ENCODE measurements at regions not wholly inside any gene's neighbourhood (a gene's known extent, or its start where the extent isn't known, plus 50 kb on each side); places are given as distances from the start of the nearest gene placed in this dataset.
"Not testable (repeated sequence)": the region's sequence is repeated elsewhere in the genome, so short reads cannot be mapped to it uniquely, and the experiment has no call there.

- no peak for ATAC-seq (ENCODE audit: poor library complexity)
- intact Hi-C loops (cut with DNase I), result no loop called here
Observed at GRCh38 chr7:9302436-9302835, 869.0 kb downstream of the NXPH1 start.

GRCh38 chr7:9307131-9307530, 873.7 kb downstream of the NXPH1 start:
- ATAC-seq (ENCODE audit: poor library complexity) (no peak), DNase-seq (no peak)
- intact Hi-C loops (cut with DNase I), result no loop called here

More at GRCh38 chr7:9302436-9302835, 869.0 kb downstream of the NXPH1 start:
- DNase-seq, result no peak

- no peak for ATAC-seq (ENCODE audit: poor library complexity)
- intact Hi-C loops (cut with DNase I), result no loop called here
Observed at GRCh38 chr7:9324513-9324912, 891.1 kb downstream of the NXPH1 start.

GRCh38 chr7:9328296-9328695, 894.9 kb downstream of the NXPH1 start:
- ATAC-seq (ENCODE audit: poor library complexity), result no peak
- intact Hi-C loops (cut with DNase I), result no loop called here
- no peak for DNase-seq

More at GRCh38 chr7:9324513-9324912, 891.1 kb downstream of the NXPH1 start:
- no peak for DNase-seq

GRCh38 chr7:9349625-9350024, 916.2 kb downstream of the NXPH1 start:
- intact Hi-C loops (cut with DNase I), result no loop called here
- DNase-seq, result no peak

GRCh38 chr7:9391221-9391620, 957.8 kb downstream of the NXPH1 start:
- no peak for DNase-seq
- intact Hi-C loops (cut with DNase I), result no loop called here
- no peak for ATAC-seq (ENCODE audit: poor library complexity)

More at GRCh38 chr7:9349625-9350024, 916.2 kb downstream of the NXPH1 start:
- no peak for ATAC-seq (ENCODE audit: poor library complexity)

- no peak for ATAC-seq (ENCODE audit: poor library complexity)
Observed at GRCh38 chr7:9391984-9392383, 958.6 kb downstream of the NXPH1 start.

GRCh38 chr7:9404386-9404785, 971.0 kb downstream of the NXPH1 start:
- DNase-seq; intact Hi-C loops (cut with DNase I); ATAC-seq (ENCODE audit: poor library complexity): not testable (repeated sequence)

More at GRCh38 chr7:9391984-9392383, 958.6 kb downstream of the NXPH1 start:
- intact Hi-C loops (cut with DNase I), result no loop called here
- DNase-seq, result no peak

GRCh38 chr7:9407816-9408215, 974.4 kb downstream of the NXPH1 start:
- no peak for DNase-seq
- ATAC-seq (ENCODE audit: poor library complexity), result no peak
- intact Hi-C loops (cut with DNase I), result no loop called here

- ATAC-seq (ENCODE audit: poor library complexity) (no peak), DNase-seq (no peak)
- intact Hi-C loops (cut with DNase I), result no loop called here
Observed at GRCh38 chr7:9453521-9453920, 1020.1 kb downstream of the NXPH1 start.

GRCh38 chr7:9488555-9488954, 1055.1 kb downstream of the NXPH1 start:
- ATAC-seq (ENCODE audit: poor library complexity) (no peak), DNase-seq (no peak)
- intact Hi-C loops (cut with DNase I), result no loop called here

- intact Hi-C loops (cut with DNase I), result no loop called here
- DNase-seq, result no peak
- ATAC-seq (ENCODE audit: poor library complexity), result no peak
Observed at GRCh38 chr7:9498303-9498702, 1064.9 kb downstream of the NXPH1 start.

GRCh38 chr7:9502269-9502668, 1068.9 kb downstream of the NXPH1 start:
- DNase-seq (no peak), ATAC-seq (ENCODE audit: poor library complexity) (no peak)
- intact Hi-C loops (cut with DNase I), result no loop called here

- no peak for DNase-seq
- no peak for ATAC-seq (ENCODE audit: poor library complexity)
- intact Hi-C loops (cut with DNase I), result no loop called here
Observed at GRCh38 chr7:9504678-9505077, 1071.3 kb downstream of the NXPH1 start.

GRCh38 chr7:9505516-9505915, 1072.1 kb downstream of the NXPH1 start:
- DNase-seq (no peak), ATAC-seq (ENCODE audit: poor library complexity) (no peak)
- intact Hi-C loops (cut with DNase I), result no loop called here

- no peak for ATAC-seq (ENCODE audit: poor library complexity)
- intact Hi-C loops (cut with DNase I), result no loop called here
- DNase-seq, result no peak
Observed at GRCh38 chr7:9507290-9507689, 1073.9 kb downstream of the NXPH1 start.

GRCh38 chr7:9516662-9517061, 1083.3 kb downstream of the NXPH1 start:
- DNase-seq (no peak), ATAC-seq (ENCODE audit: poor library complexity) (no peak)
- intact Hi-C loops (cut with DNase I), result no loop called here

GRCh38 chr7:9523579-9523978, 1090.2 kb downstream of the NXPH1 start:
- DNase-seq (no peak), ATAC-seq (ENCODE audit: poor library complexity) (no peak)
- intact Hi-C loops (cut with DNase I), result no loop called here

- intact Hi-C loops (cut with DNase I); ATAC-seq (ENCODE audit: poor library complexity); DNase-seq: not testable (repeated sequence)
Observed at GRCh38 chr7:9552431-9552830, 1119.0 kb downstream of the NXPH1 start.

GRCh38 chr7:9557853-9558252, 1124.4 kb downstream of the NXPH1 start:
- intact Hi-C loops (cut with DNase I), result no loop called here
- DNase-seq, result no peak
- no peak for ATAC-seq (ENCODE audit: poor library complexity)

- intact Hi-C loops (cut with DNase I), result no loop called here
- DNase-seq (no peak), ATAC-seq (ENCODE audit: poor library complexity) (no peak)
Observed at GRCh38 chr7:9575716-9576115, 1142.3 kb downstream of the NXPH1 start.
